AG09309 (cell line): ENCODE measurements at regions not wholly inside any gene's neighbourhood (a gene's known extent, or its start where the extent isn't known, plus 50 kb on each side); places are given as distances from the start of the nearest gene placed in this dataset.

Experiments used
- DNase-seq: peaks from one replicate; pipeline ENCODE4 v3.0.0-alpha.2; 2010; ENCODE audit warnings: low read depth
- H3K4me3 ChIP-seq: 2 replicates; pipeline ENCODE4 v1.5.1; 2011; ENCODE audit warnings: mild to moderate bottlenecking, low read depth, low read length, moderate library complexity; ENCODE audit not compliant: control insufficient read depth
- TF ChIP-seq, protein P1 (sequence below): IDR thresholded peaks from 2 replicates; pipeline ENCODE4 v1.5.1; 2011; ENCODE audit warnings: mild to moderate bottlenecking, low read depth, low read length, inconsistent platforms; ENCODE audit not compliant: insufficient read depth, control insufficient read depth; ENCODE audit errors: missing control alignments

- TF ChIP-seq, protein P1, sequence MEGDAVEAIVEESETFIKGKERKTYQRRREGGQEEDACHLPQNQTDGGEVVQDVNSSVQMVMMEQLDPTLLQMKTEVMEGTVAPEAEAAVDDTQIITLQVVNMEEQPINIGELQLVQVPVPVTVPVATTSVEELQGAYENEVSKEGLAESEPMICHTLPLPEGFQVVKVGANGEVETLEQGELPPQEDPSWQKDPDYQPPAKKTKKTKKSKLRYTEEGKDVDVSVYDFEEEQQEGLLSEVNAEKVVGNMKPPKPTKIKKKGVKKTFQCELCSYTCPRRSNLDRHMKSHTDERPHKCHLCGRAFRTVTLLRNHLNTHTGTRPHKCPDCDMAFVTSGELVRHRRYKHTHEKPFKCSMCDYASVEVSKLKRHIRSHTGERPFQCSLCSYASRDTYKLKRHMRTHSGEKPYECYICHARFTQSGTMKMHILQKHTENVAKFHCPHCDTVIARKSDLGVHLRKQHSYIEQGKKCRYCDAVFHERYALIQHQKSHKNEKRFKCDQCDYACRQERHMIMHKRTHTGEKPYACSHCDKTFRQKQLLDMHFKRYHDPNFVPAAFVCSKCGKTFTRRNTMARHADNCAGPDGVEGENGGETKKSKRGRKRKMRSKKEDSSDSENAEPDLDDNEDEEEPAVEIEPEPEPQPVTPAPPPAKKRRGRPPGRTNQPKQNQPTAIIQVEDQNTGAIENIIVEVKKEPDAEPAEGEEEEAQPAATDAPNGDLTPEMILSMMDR = no peak
- no peak overlapping the region for H3K4me3 ChIP-seq
- no peak for DNase-seq
Measured at GRCh38 chr6:3559561-3559960, 102.7 kb upstream of the SLC22A23 start.

- TF ChIP-seq, protein P1 = no peak
- DNase-seq = no peak
- no peak overlapping the region for H3K4me3 ChIP-seq
Measured at GRCh38 chr6:3557336-3557735, 100.5 kb upstream of the SLC22A23 start.

GRCh38 chr6:3553254-3553653 is 96.4 kb upstream of the SLC22A23 start:
- TF ChIP-seq, protein P1 = no peak
- no peak for DNase-seq
- no peak overlapping the region for H3K4me3 ChIP-seq

- no peak for DNase-seq
- H3K4me3 ChIP-seq = no peak overlapping the region
- TF ChIP-seq, protein P1 = no peak
Measured at GRCh38 chr6:3551716-3552511, 95.1 kb upstream of the SLC22A23 start.

DNA sequence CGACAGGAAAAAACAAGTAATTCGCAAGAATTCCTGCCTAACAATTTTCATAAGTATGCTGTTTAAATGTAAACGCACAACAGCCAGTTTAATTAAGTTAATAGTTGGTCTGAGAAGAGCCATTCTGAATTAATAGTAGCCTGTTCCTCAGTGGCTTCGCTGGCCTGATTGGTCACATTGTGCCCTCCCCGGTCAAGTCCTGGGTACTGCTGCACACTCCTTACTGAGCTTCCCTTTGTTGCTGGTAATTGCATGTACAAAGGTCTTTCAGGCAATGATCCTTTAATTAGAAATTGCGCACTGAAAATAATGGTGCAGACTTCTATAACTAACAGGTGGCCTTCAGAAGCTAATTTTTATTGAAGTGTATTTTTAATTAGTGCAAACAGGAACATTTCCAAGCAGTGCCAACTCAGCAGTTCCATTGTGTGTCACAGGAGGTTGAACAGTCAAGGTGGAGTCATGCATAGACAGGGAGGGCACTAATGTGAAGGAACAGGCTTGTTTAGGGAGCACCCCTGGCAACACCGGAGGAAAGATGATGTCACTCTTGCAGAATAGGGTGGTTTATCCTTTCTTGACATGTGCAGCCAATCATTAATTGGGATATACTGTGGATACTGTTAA is 92.6 kb upstream of the SLC22A23 start:
- TF ChIP-seq, protein P1 = no peak
- no peak for DNase-seq
- no peak overlapping the region for H3K4me3 ChIP-seq

- no peak overlapping the region for H3K4me3 ChIP-seq
- DNase-seq = no peak
- TF ChIP-seq, protein P1 = no peak
Measured at GRCh38 chr6:3546121-3546520, 89.3 kb upstream of the SLC22A23 start.

DNA sequence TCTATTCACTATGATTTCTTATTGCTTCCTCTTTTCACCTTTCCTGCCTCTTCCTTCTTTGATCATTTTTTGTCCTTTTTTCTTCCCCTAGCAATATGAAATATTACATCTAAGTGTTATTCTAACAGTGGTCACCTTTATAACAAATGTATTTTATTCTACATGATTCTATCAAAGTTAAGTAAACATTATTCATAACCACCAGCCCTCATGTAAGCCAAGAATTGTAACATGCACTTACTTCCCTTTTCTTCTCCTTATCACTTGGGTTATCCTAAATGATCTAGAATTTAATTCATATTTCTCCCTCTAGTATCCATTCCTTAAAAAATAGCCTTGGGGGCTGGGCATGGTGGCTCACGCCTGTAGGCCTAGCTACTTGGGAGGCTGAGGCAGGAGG is 88.3 kb upstream of the SLC22A23 start:
- no peak for DNase-seq
- H3K4me3 ChIP-seq = no peak overlapping the region
- TF ChIP-seq, protein P1 = no peak
